ENCODE measurements at regions not wholly inside any gene's neighbourhood (a gene's known extent, or its start where the extent isn't known, plus 50 kb on each side); places are given as distances from the start of the nearest gene placed in this dataset.
A peak's percentile ranks its signal among the peaks of the same experiment; 100 is the strongest.
"Not testable (repeated sequence)": the region's sequence is repeated elsewhere in the genome, so short reads cannot be mapped to it uniquely, and the experiment has no call there.

DNA sequence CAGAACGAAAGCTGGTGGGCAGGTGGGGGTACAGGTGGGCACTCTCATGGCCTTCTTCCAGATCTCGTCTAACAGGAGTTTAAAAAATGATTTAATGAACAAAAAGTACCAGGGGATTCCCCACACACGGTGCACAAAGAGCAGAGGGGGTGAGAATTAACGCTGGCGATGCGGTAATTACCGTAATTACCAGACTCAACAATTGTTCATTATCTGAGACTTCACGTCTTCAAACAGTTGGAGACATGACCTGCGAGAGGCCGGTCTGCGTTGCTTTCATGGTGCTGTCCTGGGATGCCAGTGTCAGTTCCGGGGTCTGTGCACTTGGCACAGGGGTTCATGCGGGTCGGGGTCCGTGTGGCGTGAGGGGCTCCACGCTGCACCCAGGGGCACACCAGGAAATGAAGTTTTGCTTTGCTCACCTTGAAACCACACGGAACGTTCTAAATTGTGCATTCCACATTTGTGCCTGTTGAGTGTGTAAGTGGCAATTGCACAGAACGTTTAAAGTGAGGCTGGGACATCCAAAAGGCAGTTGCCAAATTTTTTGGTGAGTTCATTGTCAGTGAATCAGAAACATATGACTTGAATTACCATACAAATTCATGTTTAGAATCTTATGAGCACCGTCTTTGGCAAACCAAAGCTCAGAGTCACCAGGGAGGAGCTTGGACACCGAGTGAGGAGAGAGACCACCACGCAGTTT is 256.4 kb upstream of the IRX1 start:
- DNase-seq, result no peak

GRCh38 chr5:3337812-3338541 is 257.7 kb upstream of the IRX1 start:
- no peak for DNase-seq

DNA sequence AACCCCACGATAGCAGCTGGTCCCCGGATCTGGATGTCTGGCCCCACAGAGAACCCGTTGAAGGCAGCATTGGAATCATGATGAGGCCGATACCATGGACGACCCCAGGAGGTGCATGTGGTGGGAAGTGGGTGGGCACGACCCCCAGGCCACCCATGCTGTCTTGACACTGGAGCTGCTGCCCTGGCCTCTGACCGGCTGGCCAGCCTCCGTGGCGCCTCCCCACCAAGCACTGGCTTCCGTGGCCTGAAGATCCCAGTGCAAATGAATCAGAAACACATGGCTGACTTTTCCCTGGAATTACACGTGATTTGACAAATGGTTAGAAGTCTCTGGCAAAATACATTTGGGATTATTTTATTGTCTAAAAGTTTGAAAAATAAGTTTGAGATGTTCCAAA is 259.0 kb upstream of the IRX1 start:
- no peak for DNase-seq

GRCh38 chr5:3335301-3335700 is 260.3 kb upstream of the IRX1 start:
- DNase-seq, result no peak

GRCh38 chr5:3333836-3334235 is 261.8 kb upstream of the IRX1 start:
- no peak for DNase-seq

DNA sequence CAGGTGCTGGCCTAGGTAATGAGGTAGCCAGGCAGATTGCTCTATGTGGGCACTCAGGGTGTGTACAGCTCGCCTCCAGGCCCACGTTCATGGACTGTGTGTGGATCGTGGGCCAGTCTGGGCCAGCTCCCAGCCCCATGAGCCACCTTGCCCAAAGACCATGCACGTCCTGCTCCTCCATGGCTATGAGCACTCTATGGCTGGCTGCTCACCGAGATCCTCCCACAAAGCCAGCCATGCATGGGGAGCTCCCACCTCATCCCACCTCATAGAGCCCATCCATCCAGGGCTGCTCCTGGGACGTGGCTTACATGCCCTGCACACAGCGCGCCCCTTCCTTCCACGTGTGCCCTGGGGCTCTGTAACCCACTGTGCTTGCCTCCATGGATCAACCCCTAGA is 262.5 kb upstream of the IRX1 start:
- no peak for DNase-seq

- no peak for DNase-seq
Observed at GRCh38 chr5:3331819-3332218, 263.8 kb upstream of the IRX1 start.

GRCh38 chr5:3330442-3330841 is 265.2 kb upstream of the IRX1 start:
- DNase-seq, result no peak

DNA sequence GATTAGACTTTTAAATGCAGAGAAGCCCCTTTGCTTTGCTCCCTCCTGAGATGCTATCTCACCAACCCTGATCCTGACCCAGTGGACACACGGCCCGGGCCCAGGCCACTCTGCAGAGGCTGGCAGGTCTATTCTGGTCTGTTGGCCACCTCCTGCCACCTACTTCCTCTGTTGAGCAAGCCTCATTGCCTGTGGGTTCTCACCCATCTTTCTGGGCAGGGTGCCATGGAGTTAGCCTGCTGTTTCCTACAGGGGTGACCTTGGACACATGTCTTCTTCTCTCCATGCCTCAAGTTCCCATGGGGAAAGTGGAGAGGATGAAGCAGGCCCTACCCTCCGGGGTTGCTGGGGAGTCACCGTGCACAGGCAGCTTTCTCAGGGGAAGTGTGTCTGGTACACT is 266.2 kb upstream of the IRX1 start:
- DNase-seq, result no peak

GRCh38 chr5:3326841-3327232 is 268.8 kb upstream of the IRX1 start:
- DNase-seq, result no peak

GRCh38 chr5:3325972-3326840 is 269.4 kb upstream of the IRX1 start:
- no peak for DNase-seq

DNA sequence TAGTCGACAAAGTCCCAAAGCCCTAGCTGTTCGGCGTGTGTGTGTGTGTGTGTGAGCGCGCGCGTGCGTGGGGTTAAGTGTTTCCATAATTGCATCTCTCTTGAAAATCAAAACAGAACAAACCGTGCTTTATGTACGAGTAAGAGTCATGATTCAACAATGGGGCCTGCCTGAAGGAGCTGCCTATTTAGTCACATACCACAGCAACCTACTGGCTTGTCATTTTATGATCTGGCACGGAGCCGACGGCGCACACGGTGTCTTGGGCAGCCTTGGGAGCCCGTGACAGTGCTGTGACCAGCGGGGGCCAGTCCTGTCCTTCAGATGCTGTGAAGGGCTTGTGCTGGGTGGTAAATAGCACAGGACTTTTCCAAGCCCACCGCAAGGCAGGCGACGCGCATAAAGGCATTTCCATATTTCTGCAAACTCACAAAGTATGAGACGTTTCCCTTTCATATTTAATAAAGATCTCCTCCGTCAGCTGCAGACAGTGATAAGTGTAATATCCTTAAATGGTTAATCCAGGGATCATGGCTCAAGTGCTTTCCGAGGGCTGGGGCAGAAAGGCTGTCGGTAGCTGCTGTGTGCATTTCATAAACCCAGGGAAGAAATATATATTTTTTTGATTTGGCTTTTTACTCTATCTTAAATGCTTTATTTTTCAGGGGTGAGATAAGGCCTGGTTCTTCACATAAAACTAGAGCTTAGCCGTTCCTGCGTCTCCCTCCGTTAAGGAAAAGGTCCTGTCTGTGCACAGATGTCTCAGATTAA is 270.2 kb upstream of the IRX1 start:
- DNase-seq, result peak in 1 of 2 experiments; percentile 5

DNA sequence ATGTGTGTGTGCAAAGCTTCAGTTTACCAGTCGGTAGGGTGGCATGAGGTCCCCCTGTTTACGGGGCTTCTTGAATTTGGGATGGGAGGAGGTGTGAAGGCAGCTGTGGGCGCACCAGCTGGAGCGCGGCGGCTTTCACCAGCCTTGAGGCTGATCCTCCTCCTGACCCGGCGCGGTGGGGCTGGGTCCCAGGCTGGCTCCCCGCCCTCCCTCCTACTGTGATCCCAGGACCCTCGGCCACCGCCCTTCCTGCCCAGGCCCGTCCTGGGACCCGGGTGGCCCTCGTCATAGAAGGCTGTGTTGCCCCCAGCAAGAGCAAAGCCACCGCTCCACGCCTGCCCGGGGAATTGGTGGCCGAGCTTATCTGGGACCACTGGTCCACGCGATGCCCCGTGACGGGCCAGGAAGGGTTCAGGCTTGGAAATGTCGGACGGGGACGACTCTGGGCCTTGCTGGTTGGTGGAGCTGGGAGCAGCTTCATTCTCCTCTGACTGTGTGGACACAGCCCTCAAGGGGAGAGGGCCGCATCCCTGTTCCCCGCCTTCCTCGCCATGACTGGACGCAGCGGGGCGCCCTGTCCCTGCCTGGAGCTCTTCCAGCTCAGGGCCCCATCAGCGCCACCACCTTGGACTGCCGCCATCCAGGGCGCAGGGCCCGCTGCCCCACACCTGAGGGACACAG is 271.1 kb upstream of the IRX1 start:
- no peak for DNase-seq

GRCh38 chr5:3323966-3324365 is 271.7 kb upstream of the IRX1 start:
- not testable (repeated sequence) for DNase-seq

- no peak for DNase-seq
Observed at GRCh38 chr5:3323144-3323543, 272.5 kb upstream of the IRX1 start.

GRCh38 chr5:3322642-3323041 is 273.0 kb upstream of the IRX1 start:
- no peak for DNase-seq

- DNase-seq, result no peak
Observed at GRCh38 chr5:3321923-3322322, 273.7 kb upstream of the IRX1 start.

GRCh38 chr5:3321119-3321760 is 274.4 kb upstream of the IRX1 start:
- no peak for DNase-seq

- DNase-seq, result no peak
Observed at GRCh38 chr5:3320317-3320875, 275.2 kb upstream of the IRX1 start.

DNA sequence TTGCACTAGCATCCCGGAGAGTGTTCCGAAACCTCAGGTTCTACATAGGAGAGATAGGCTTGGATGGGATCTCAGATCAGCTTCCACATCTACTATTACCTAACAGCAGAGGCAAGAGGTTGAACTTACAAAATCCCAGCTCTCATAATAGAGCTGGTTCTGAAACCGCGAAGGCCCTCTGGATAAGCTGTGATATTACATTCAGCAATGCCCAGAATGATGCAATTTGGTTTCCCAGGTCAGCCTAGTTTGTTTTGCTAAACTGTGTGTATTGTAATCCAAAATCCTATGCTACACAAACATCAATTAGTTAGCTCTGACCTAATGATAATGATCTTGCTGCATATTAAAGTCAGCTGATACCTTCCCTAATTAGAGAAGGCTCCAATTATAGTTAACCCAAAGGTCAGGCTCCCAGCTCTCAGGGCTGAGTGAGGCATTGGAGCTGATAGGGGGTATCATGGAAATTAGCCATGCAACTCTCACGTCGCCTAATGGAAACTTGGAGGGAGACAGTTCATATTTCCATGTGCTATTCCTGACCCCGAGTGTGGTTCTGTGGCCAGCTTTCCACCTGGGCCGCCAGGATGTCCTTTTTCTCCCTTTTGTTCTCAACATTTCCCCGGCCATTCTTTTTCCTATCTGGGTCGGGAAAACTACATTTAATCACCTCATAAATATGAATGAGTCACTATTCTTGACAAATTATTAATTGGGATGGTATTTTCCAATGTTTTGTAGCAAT is 278.4 kb upstream of the IRX1 start:
- DNase-seq, result no peak

DNA sequence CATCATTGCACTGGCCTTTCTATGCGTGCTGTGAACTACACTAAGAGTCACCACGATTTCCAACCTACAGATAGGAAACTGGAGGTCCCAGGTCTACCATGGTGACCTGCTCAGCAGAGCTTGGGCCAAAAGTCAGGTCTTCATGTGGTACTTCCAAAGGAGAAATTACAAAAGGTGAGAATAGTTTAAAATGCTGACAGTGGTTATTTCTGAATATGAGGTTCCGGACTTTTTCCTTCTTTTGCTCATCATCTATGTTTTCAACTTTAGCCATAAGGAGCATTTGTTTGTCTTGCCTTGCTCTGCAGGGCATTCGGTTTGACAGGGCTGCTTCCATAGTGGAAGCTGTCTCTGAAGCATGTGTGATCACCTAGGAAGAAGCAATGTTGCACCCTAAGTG is 282.1 kb upstream of the IRX1 start:
- no peak for DNase-seq

All from NCI-H187 (cell line).